Kidney (tissue), 13 donors: ENCODE measurements at regions not wholly inside any gene's neighbourhood (a gene's known extent, or its start where the extent isn't known, plus 50 kb on each side); places are given as distances from the start of the nearest gene placed in this dataset.

ENCODE experiments used
- DNase-seq, 5 donors: peaks; one replicate each; pipeline ENCODE4 v3.0.0-alpha.2; 2013 to 2020
- FAIRE-seq: peaks from 2 replicates; lab custom pipeline; 2012; peaks lifted over from hg19 to GRCh38; lab: Jason Lieb, UNC
- H3K27ac ChIP-seq, 2 donors: one replicate each; pipeline ENCODE4 v1.7.0; 2013; ENCODE audit warnings: low read depth in 2 of 2, low read length in 2 of 2, inconsistent platforms in 1 of 2
- H3K27me3 ChIP-seq: one replicate; pipeline ENCODE4 v1.7.1; 2013; ENCODE audit warnings: low read length, inconsistent platforms; ENCODE audit not compliant: control insufficient read depth, insufficient read depth
- H3K36me3 ChIP-seq, 3 donors: one replicate each; pipeline versions ENCODE4 v1.7.0 to v1.7.1; 2013; ENCODE audit warnings: low read length in 3 of 3, control low read depth in 1 of 3, inconsistent platforms in 1 of 3; ENCODE audit not compliant: insufficient read depth in 3 of 3, control insufficient read depth in 2 of 3
- H3K4me1 ChIP-seq, 3 donors: one replicate each; pipeline versions ENCODE4 v1.7.0 to v1.7.1; 2013; ENCODE audit warnings: low read length in 3 of 3, inconsistent platforms in 1 of 3, low read depth in 1 of 3; ENCODE audit not compliant: control insufficient read depth in 2 of 3, insufficient read depth in 2 of 3
- H3K4me3 ChIP-seq, 3 donors: one replicate each; pipeline versions ENCODE4 v1.7.0 to v1.8.1; 2013; ENCODE audit warnings: low read length in 3 of 3, control low read depth in 1 of 3, inconsistent platforms in 1 of 3
- H3K9ac ChIP-seq, 3 donors: one replicate each; pipeline versions ENCODE4 v1.7.0 to v1.7.1; 2013; ENCODE audit warnings: low read length in 3 of 3, control low read depth in 1 of 3, inconsistent platforms in 1 of 3
- H3K9me3 ChIP-seq, 3 donors: one replicate each; pipeline versions ENCODE4 v1.7.0 to v1.7.1; 2013; ENCODE audit warnings: low read length in 3 of 3, control low read depth in 1 of 3, inconsistent platforms in 1 of 3; ENCODE audit not compliant: control insufficient read depth in 2 of 3, insufficient read depth in 1 of 3
- CTCF ChIP-seq: IDR thresholded peaks from 3 replicates; pipeline ENCODE4 v1.5.1; 2012; ENCODE audit warnings: mild to moderate bottlenecking, moderate library complexity, borderline replicate concordance; ENCODE audit not compliant: insufficient read depth; ENCODE audit errors: extremely low read depth
- intact Hi-C: fragments of 100-400 bp; cut with DNase I; formaldehyde crosslinking; loops from one replicate; pipeline ENCODE4 v1.11.1; 2022
- donor health status: control.
- donor health status: control.
- donor health status: control.
- donor health status: control.
- donor health status: control.
- donor health status: DM: yes; HTN: yes; CAD: no.
- donor health status: Normal renal cell carcinoma (clear cell type).

- DNase-seq, result no peak
- TF ChIP-seq CTCF, result no peak
- intact Hi-C loops, result no loop called here
- Histone ChIP-seq H3K27ac (no peak overlapping the region), H3K4me1 (no peaks in the 10 kb centered on the region), H3K27me3 (no peaks in the 10 kb centered on the region), H3K4me3 (no peak overlapping the region), H3K9me3 (peaks cover 0 to 6% (median 2%) of the 10 kb centered on the region in 3 donors), H3K9ac (no peak overlapping the region), H3K36me3 (no peaks in the 10 kb centered on the region)
- no peak for FAIRE-seq
Observed at GRCh38 chr10:105714728-105715127, 1073.6 kb downstream of the SORCS3 start.

GRCh38 chr10:105707603-105708002 lies 1066.5 kb downstream of the SORCS3 start:
- Histone ChIP-seq H3K4me1 (no peaks in the 10 kb centered on the region), H3K27me3 (no peaks in the 10 kb centered on the region), H3K9me3 (peaks cover 0 to 6% (median 2%) of the 10 kb centered on the region in 3 donors), H3K36me3 (no peaks in the 10 kb centered on the region), H3K27ac (no peak overlapping the region), H3K9ac (no peak overlapping the region), H3K4me3 (no peak overlapping the region)
- FAIRE-seq (no peak), DNase-seq (no peak)
- TF ChIP-seq CTCF, result no peak
- intact Hi-C loops, result no loop called here

- no peak for FAIRE-seq
- Histone ChIP-seq H3K9ac (no peak overlapping the region), H3K9me3 (peaks cover 0 to 6% (median 2%) of the 10 kb centered on the region in 3 donors), H3K4me3 (no peak overlapping the region), H3K4me1 (no peaks in the 10 kb centered on the region), H3K36me3 (no peaks in the 10 kb centered on the region), H3K27me3 (no peaks in the 10 kb centered on the region), H3K27ac (no peak overlapping the region)
- no peak for TF ChIP-seq CTCF
- DNase-seq, result no peak
- intact Hi-C loops, result no loop called here
Observed at GRCh38 chr10:105706281-105707026, 1065.4 kb downstream of the SORCS3 start.
